ENCODE measurements at regions not wholly inside any gene's neighbourhood (a gene's known extent, or its start where the extent isn't known, plus 50 kb on each side); places are given as distances from the start of the nearest gene placed in this dataset.
"Not testable (repeated sequence)": the region's sequence is repeated elsewhere in the genome, so short reads cannot be mapped to it uniquely, and the experiment has no call there.

DNA sequence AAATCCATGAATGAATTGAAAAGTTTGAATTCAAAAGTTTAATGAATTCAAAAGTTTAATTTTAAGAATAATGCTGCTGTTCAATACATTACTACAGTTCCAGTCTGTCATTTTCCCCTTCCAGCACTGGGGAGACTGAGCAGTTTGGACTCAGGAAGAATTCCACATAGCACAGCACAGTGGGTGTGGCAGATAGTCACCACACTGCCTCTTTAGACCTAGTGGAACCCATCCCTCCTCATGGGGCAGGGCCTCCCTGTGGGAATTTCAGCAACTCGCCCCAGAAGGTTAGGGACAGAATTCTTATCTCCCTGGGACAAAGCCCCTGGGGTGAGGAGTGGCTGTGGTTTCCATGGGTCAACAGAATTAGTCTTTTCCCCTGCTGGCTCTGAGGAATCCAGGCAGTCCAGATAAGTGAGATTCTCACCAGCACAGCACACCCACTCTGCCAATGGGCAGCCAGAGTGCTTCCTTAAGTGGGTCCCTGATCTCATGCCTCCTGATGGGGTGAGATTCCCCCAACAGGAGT lies 442.0 kb upstream of the SYT4 start:
- no peak for DNase-seq (ENCODE audit: low read depth)

GRCh38 chr18:43720041-43720440 lies 442.8 kb upstream of the SYT4 start:
- DNase-seq (ENCODE audit: low read depth), result no peak

GRCh38 chr18:43735570-43735969 lies 458.3 kb upstream of the SYT4 start:
- DNase-seq (ENCODE audit: low read depth), result no peak

GRCh38 chr18:43744960-43745745 lies 467.9 kb upstream of the SYT4 start:
- DNase-seq (ENCODE audit: low read depth), result no peak

GRCh38 chr18:43751203-43751602 lies 473.9 kb upstream of the SYT4 start:
- no peak for DNase-seq (ENCODE audit: low read depth)

DNA sequence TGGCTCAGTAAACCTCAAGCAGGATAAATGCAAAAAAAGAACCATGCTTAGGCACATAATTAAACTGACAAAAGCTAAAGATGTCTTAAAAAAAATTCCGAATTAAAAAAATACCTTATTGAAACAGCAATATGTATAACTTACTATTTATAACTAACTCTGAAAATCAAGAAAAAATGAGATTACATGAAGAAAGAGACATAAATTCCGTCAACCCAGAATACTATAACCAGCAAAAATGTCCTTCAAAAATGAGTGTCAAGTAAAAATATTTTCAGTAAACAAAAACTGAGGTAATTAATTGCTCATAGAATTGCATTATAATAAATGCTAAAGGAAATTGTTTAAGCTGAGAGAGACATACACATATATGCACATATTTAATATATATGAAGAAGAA lies 474.5 kb upstream of the SYT4 start:
- no peak for DNase-seq (ENCODE audit: low read depth)

- DNase-seq (ENCODE audit: low read depth), result no peak
Observed at GRCh38 chr18:43757273-43757672, 480.0 kb upstream of the SYT4 start.

- DNase-seq (ENCODE audit: low read depth), result no peak
Observed at GRCh38 chr18:43758734-43759133, 481.4 kb upstream of the SYT4 start.

- DNase-seq (ENCODE audit: low read depth), result no peak
Observed at GRCh38 chr18:43760010-43760409, 482.7 kb upstream of the SYT4 start.

DNA sequence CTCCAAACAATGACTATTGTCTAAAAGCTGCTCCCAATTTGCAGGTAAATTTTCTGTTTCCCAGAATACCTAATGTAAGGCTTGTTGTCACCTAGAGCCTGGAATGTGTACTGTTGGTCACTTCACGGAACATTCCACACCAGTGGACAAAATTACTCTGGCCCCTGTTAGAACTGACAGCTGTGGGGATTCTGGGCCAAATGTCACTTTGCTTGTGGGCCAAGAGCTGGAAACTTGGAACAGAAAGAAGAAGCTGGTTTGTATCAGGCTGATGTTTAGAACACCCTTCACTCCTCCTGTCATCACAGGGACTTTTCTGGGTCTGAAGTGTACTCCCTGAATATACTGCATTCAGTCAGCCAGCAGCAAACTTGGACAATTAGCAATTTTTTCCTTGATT lies 495.6 kb upstream of the SYT4 start:
- DNase-seq (ENCODE audit: low read depth), result no peak

DNA sequence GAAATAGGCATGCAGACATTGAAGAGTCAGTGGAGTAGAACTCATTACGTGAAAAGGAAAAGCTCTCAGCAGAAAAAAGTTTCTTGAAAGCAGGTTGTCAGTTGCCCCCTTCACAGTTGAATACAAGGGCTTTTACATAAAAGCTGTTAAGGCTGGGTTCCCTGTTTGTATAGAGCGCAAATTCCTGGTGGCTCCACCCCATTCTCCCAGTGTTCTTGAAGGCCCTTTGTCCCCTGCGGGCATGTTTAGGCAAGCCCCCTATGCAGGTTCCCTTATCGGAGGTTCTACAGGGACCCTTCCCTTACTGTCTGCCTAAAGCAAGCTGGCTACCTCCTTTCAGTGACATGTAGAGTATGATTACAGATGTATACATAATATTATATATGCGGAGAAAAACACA lies 497.2 kb upstream of the SYT4 start:
- no peak for DNase-seq (ENCODE audit: low read depth)

DNA sequence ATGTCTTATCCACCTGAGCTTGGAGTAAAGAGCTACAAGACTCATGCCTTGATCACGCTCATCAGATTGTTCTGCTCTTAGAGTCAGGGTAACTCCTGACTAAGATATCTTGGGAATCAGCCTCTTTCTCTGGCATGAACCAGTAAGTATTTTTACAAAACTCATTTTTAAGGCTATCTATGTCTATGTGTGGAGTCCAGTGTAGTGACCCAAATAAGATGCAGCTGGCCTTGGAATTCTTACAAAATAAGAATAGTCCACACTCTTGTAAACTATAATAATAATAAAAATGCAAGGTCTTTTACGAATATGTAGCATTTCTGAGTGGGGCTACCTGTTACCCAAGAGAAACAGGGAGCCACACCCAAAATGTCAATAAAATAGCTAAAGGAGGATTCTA lies 498.3 kb upstream of the SYT4 start:
- DNase-seq (ENCODE audit: low read depth), result no peak

GRCh38 chr18:43776997-43777396 lies 499.7 kb upstream of the SYT4 start:
- no peak for DNase-seq (ENCODE audit: low read depth)

GRCh38 chr18:43777636-43778304 lies 500.5 kb upstream of the SYT4 start:
- DNase-seq (ENCODE audit: low read depth), result no peak

GRCh38 chr18:43780782-43781340 lies 503.6 kb upstream of the SYT4 start:
- DNase-seq (ENCODE audit: low read depth), result no peak

DNA sequence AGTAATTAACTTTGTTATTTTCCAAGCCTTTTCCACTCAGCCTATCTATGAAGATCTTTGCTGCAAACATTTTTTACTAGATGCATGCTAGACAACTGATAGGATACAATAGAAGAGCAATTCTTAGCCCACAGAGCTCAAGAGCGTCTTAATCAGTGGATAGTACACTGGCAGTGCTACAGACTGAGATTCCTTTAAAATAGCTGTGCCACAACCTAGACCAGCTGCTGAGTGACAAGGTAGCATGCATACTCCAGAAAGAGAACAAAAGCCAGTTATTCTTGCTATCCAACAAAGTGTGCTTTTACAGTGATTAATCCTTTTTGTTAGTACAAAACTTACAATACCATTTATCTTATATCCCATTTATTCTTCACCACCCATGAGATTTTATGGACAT lies 507.9 kb upstream of the SYT4 start:
- DNase-seq (ENCODE audit: low read depth), result no peak

- no peak for DNase-seq (ENCODE audit: low read depth)
Observed at GRCh38 chr18:43786893-43787292, 509.6 kb upstream of the SYT4 start.

- not testable (repeated sequence) for DNase-seq (ENCODE audit: low read depth)
Observed at GRCh38 chr18:43787721-43788120, 510.4 kb upstream of the SYT4 start.

GRCh38 chr18:43789234-43790000 lies 512.1 kb upstream of the SYT4 start:
- DNase-seq (ENCODE audit: low read depth), result no peak

DNA sequence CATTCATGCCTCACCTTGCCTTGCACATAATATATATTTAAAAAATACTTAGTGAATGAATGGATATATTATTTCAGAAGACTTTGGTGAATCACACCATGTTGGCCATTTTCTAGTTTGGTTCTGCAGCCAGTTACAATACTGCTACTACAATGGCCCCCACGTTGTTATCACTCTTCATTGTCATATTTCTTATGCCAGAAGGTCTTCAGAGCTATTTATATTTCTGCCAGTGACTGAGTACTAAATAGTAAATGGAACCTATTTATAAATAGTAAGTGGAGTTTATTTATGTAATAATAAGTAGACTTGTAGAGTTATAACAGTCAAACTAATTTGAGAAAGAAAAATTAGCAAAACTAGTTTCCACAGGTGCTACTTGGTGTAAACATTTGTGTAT lies 516.6 kb upstream of the SYT4 start:
- DNase-seq (ENCODE audit: low read depth), result no peak

DNA sequence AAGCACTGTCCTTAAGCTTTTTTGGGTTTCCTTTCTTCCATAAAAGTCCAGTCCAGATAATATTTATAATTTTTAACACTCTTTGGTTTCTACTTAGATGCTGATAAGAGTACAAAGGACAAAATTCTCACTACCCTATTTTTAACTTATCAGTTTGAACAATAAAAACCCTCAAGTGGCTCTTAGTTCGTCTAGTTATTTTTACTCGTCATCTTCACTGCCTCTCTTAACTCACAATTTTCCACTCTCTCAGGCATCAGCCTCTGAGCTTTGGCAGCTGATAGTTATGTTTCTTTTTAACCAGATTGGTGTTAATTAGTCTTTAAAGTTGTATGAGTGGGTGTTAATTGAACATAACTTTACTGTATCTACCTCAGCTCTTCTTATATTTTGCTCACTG lies 517.1 kb upstream of the SYT4 start:
- no peak for DNase-seq (ENCODE audit: low read depth)

DNA sequence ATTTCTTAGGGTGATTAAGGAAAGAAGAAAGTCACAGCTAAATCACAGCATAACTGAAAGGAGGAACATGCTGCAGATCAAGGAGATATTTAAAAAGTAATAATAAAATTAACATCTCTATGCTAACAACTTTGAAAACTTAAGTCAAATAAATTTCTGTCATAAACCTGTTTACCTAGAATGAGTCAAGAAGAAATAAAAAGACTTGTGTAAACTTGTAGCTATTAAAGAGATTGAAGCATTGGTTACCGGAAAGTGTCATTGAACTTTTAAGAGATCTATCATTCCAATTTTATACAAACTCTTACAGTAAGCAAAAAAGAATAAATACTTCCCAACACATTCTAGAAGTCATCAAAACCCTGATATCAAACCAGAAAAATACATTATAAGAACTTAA lies 520.1 kb upstream of the SYT4 start:
- DNase-seq (ENCODE audit: low read depth), result no peak

DNA sequence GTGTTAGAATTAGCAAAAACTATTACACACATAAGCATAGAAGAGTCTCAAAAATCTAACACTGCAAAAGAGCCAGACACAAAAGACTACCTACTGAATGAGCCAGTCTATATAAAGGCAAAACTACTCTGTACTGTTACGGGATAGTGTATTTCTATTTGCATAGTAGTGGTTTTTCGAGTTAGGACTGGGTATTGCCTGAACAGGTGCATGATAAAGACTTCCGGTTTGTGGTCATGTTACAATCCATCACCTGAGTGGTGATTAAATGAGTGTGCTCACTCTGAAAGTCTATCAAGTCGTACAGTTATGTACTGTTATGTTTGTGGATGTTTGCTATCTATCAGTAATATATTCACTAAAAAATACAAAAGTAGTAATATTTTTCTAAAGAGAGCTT lies 523.3 kb upstream of the SYT4 start:
- no peak for DNase-seq (ENCODE audit: low read depth)

All from stimulated activated CD8-positive, alpha-beta memory T cell treated with anti-CD3 and anti-CD28 coated beads, Interleukin-4, amount 100 ng/mL, for 24 hours (primary cell).